ENCODE measurements at regions not wholly inside any gene's neighbourhood (a gene's known extent, or its start where the extent isn't known, plus 50 kb on each side); places are given as distances from the start of the nearest gene placed in this dataset.

GRCh38 chr16:73213732-73214455, 166.0 kb upstream of the ZFHX3 start:
- TF ChIP-seq CTCF (IDR thresholded peaks at IDR 0.05; ENCODE audit: low read depth, low read length, poor library complexity, severe bottlenecking) = no peak
- TF ChIP-seq EZH2phosphoT487 (IDR thresholded peaks at IDR 0.05; ENCODE audit: borderline replicate concordance, low read length) = no peak

Measured in DOHH2 (cell line).